ENCODE measurements at regions not wholly inside any gene's neighbourhood (a gene's known extent, or its start where the extent isn't known, plus 50 kb on each side); places are given as distances from the start of the nearest gene placed in this dataset.
A peak's percentile ranks its signal among the peaks of the same experiment; 100 is the strongest.

GRCh38 chr13:50152224-50152623 is 137.0 kb downstream of the KCNRG start:
- peak overlapping the region; percentile 62 for H3K4me2 ChIP-seq (replicated peaks; ENCODE audit: low read depth, low read length, poor library complexity, severe bottlenecking)
- no peak overlapping the region for H3K27ac ChIP-seq (ENCODE audit: low read length in 2 of 2)
- no peaks in the 10 kb centered on the region for H4K20me1 ChIP-seq (ENCODE audit: control insufficient read depth, insufficient read depth, low read length, poor library complexity, severe bottlenecking)
- Mint-ChIP-seq H3K4me3 (peak overlapping the region; percentile 82), H3K4me1 (peaks cover 22% of the 10 kb centered on the region), H3K27ac (peak overlapping the region; percentile 83), H3K27me3 (no peaks in the 10 kb centered on the region), H3K9me3 (ENCODE audit: insufficient read depth) (no peaks in the 10 kb centered on the region)
- no peak for ATAC-seq (ENCODE audit: low read depth)
- intact Hi-C loops (cut with micrococcal nuclease): no loop called here
- no peaks in the 10 kb centered on the region for H3K36me3 ChIP-seq (replicated peaks in 1 of 2; ENCODE audit: control extremely low read depth in 1 of 2, control insufficient read depth in 1 of 2, extremely low read depth in 1 of 2, insufficient read depth in 2 of 2, low read length in 1 of 2)
- H3K79me2 ChIP-seq (ENCODE audit: control insufficient read depth, insufficient read depth, low read length): no peaks in the 10 kb centered on the region
- WGBS (ENCODE audit: insufficient coverage): 25% methylated on average over 2 of the region's 3 CpGs
- no peaks in the 10 kb centered on the region for H3K9me3 ChIP-seq (ENCODE audit: control extremely low read depth in 1 of 3, control insufficient read depth in 2 of 3, insufficient read depth in 1 of 3, low read length in 2 of 3)
- no peak for TF ChIP-seq CTCF (IDR thresholded peaks at IDR 0.05)
- no peak for TF ChIP-seq EZH2 (IDR thresholded peaks at IDR 0.05; ENCODE audit: borderline replicate concordance, insufficient read depth, low read depth, low read length, poor library complexity, severe bottlenecking)
- DNase-seq: peak; percentile 14
- ChIA-PET CTCF (interaction anchor here (0.8 to 1.3 kb wide), 2 partner anchors 26 to 68 kb away, joined by 3 read pairs; no protein-coding TSS in a partner anchor), POLR2A (interaction anchor here (0.9 to 1.7 kb wide), 2 partner anchors 27 kb away, joined by 3 to 8 read pairs; no protein-coding TSS in a partner anchor)
- peak overlapping the region; percentile 42 for H3K9ac ChIP-seq (ENCODE audit: low read length)
- H3K27me3 ChIP-seq (replicated peaks in 1 of 4; ENCODE audit: control extremely low read depth in 1 of 4, control insufficient read depth in 3 of 4, insufficient read depth in 4 of 4, low read length in 3 of 4): no peaks in the 10 kb centered on the region
- H3K4me1 ChIP-seq (ENCODE audit: control insufficient read depth in 2 of 2, insufficient read depth in 2 of 2, low read length in 2 of 2): peaks cover 11 to 18% of the 10 kb centered on the region in 2 donors
- H3K4me3 ChIP-seq (ENCODE audit: control extremely low read depth in 1 of 5, extremely low read depth in 1 of 5, insufficient read depth in 1 of 5, low read depth in 2 of 5, low read length in 4 of 5): peak overlapping the region in 4 of 5 experiments; percentile 23 to 45 (median 32)
- H2AFZ ChIP-seq (ENCODE audit: insufficient read depth, low read depth, low read length, poor library complexity, severe bottlenecking): peak overlapping the region; percentile 70

GRCh38 chr13:50152655-50153309 is 137.5 kb downstream of the KCNRG start:
- Histone ChIP-seq H3K4me2 (replicated peaks; ENCODE audit: low read depth, low read length, poor library complexity, severe bottlenecking) (peak overlapping the region; percentile 62), H3K79me2 (ENCODE audit: control insufficient read depth, insufficient read depth, low read length) (no peaks in the 10 kb centered on the region), H2AFZ (ENCODE audit: insufficient read depth, low read depth, low read length, poor library complexity, severe bottlenecking) (peak overlapping the region; percentile 70), H3K27ac (ENCODE audit: low read length in 2 of 2) (peak overlapping the region; percentile 32 to 43), H3K9ac (ENCODE audit: low read length) (peak overlapping the region; percentile 42), H3K4me1 (ENCODE audit: control insufficient read depth in 2 of 2, insufficient read depth in 2 of 2, low read length in 2 of 2) (peaks cover 11 to 18% of the 10 kb centered on the region in 2 donors), H3K4me3 (ENCODE audit: control extremely low read depth in 1 of 5, extremely low read depth in 1 of 5, insufficient read depth in 1 of 5, low read depth in 2 of 5, low read length in 4 of 5) (peak overlapping the region in 4 of 5 experiments; percentile 23 to 45 (median 34)), H4K20me1 (ENCODE audit: control insufficient read depth, insufficient read depth, low read length, poor library complexity, severe bottlenecking) (no peaks in the 10 kb centered on the region), H3K27me3 (replicated peaks in 1 of 4; ENCODE audit: control extremely low read depth in 1 of 4, control insufficient read depth in 3 of 4, insufficient read depth in 4 of 4, low read length in 3 of 4) (no peaks in the 10 kb centered on the region), H3K9me3 (ENCODE audit: control extremely low read depth in 1 of 3, control insufficient read depth in 2 of 3, insufficient read depth in 1 of 3, low read length in 2 of 3) (no peaks in the 10 kb centered on the region), H3K36me3 (replicated peaks in 1 of 2; ENCODE audit: control extremely low read depth in 1 of 2, control insufficient read depth in 1 of 2, extremely low read depth in 1 of 2, insufficient read depth in 2 of 2, low read length in 1 of 2) (no peaks in the 10 kb centered on the region)
- WGBS (ENCODE audit: insufficient coverage): no CpG with 5 or more reads among the region's 7 CpGs
- H3K4me1 Mint-ChIP-seq: peaks cover 22% of the 10 kb centered on the region
- ChIA-PET POLR2A (interaction anchor here (0.6 to 1.7 kb wide), 4 partner anchors 9 to 156 kb away, joined by 3 to 8 read pairs (median 4); no protein-coding TSS in a partner anchor), CTCF (interaction anchor here (0.8 to 1.3 kb wide), 3 partner anchors 16 to 68 kb away, joined by 3 read pairs; no protein-coding TSS in a partner anchor)
- TF ChIP-seq EZH2 (IDR thresholded peaks at IDR 0.05; ENCODE audit: borderline replicate concordance, insufficient read depth, low read depth, low read length, poor library complexity, severe bottlenecking) (no peak), CTCF (IDR thresholded peaks at IDR 0.05) (no peak)
- H3K27me3 Mint-ChIP-seq: no peaks in the 10 kb centered on the region
- intact Hi-C loops (cut with micrococcal nuclease): no loop called here
- H3K9me3 Mint-ChIP-seq (ENCODE audit: insufficient read depth): no peaks in the 10 kb centered on the region
- peak overlapping the region; percentile 82 for H3K4me3 Mint-ChIP-seq
- peak overlapping the region; percentile 83 for H3K27ac Mint-ChIP-seq
- ATAC-seq (ENCODE audit: low read depth) (peak; percentile 89), DNase-seq (peak; percentile 43)
